Stimulated activated naive B cell treated with anti-CD40 and anti-IgM and Interleukin-4, amounts not matched to agents 10 μg/mL and 1 μg/mL and 100 μg/mL, for 72 hours (primary cell): ENCODE measurements at regions not wholly inside any gene's neighbourhood (a gene's known extent, or its start where the extent isn't known, plus 50 kb on each side); places are given as distances from the start of the nearest gene placed in this dataset.

Experiments used
- ATAC-seq, 2 donors: fragments of 150-1000 bp; cut with Tn5 transposase; replicated peaks; 2 replicates each; pipeline ENCODE4 v1.10.0; 2021; ENCODE audit warnings: moderate library complexity in 1 of 2
- DNase-seq: peaks from one replicate; pipeline ENCODE4 v3.0.0; 2021
- H3K27ac Mint-ChIP-seq: one replicate; pipeline ENCODE4 v1.8.0; 2022; ENCODE audit warnings: mild to moderate bottlenecking, mixed read lengths
- H3K27me3 Mint-ChIP-seq, 2 donors: one replicate each; pipeline ENCODE4 v1.8.0; 2022; ENCODE audit warnings: mixed read lengths in 2 of 2
- H3K36me3 Mint-ChIP-seq, 2 donors: one replicate each; pipeline ENCODE4 v1.8.0; 2022; ENCODE audit warnings: mixed read lengths in 2 of 2, mild to moderate bottlenecking in 1 of 2
- H3K4me1 Mint-ChIP-seq, 2 donors: one replicate each; pipeline ENCODE4 v1.8.0; 2022; ENCODE audit warnings: mixed read lengths in 2 of 2, mild to moderate bottlenecking in 1 of 2
- H3K4me3 Mint-ChIP-seq, 2 donors: one replicate each; pipeline ENCODE4 v1.8.0; 2022; ENCODE audit warnings: mild to moderate bottlenecking in 2 of 2, mixed read lengths in 2 of 2, moderate library complexity in 1 of 2
- H3K9me3 Mint-ChIP-seq, 2 donors: one replicate each; pipeline ENCODE4 v1.8.0; 2022; ENCODE audit warnings: mixed read lengths in 2 of 2, mild to moderate bottlenecking in 1 of 2

GRCh38 chr1:228911225-228912210 lies 176.2 kb downstream of the RHOU start:
- no peaks in the 10 kb centered on the region for H3K36me3 Mint-ChIP-seq
- ATAC-seq (no peak), DNase-seq (no peak)
- peaks cover 2 to 7% of the 10 kb centered on the region in 2 donors for H3K9me3 Mint-ChIP-seq
- no peaks in the 10 kb centered on the region for H3K4me1 Mint-ChIP-seq
- no peak overlapping the region for H3K27ac Mint-ChIP-seq
- H3K4me3 Mint-ChIP-seq, result no peak overlapping the region
- H3K27me3 Mint-ChIP-seq, result peaks cover 0 to 4% of the 10 kb centered on the region in 2 donors

GRCh38 chr1:228913626-228914414 lies 178.5 kb downstream of the RHOU start:
- no peak for ATAC-seq
- Mint-ChIP-seq H3K4me3 (no peak overlapping the region), H3K9me3 (peaks cover 2 to 7% of the 10 kb centered on the region in 2 donors), H3K27me3 (peaks cover 0 to 4% of the 10 kb centered on the region in 2 donors), H3K36me3 (no peaks in the 10 kb centered on the region), H3K27ac (no peak overlapping the region), H3K4me1 (no peaks in the 10 kb centered on the region)
- DNase-seq, result no peak

DNA sequence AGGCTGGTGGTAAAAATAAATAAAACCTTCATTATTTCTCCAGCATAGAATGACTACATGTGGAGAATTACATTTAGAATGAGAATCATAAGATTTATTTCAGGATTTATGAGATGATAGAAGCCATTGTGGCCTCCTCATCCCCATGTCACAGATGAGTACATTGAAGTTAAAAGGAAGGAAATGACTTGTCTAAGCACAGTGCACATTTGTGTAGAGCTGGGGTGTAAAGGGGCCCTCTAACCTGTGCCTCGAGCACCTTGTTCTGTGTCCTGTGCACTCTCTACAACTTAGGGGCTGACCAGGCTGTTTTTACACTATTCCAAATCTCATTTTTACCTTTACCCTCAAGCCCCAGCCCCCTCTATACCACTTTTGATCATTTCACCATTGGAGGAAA lies 179.4 kb downstream of the RHOU start:
- peaks cover 2 to 7% of the 10 kb centered on the region in 2 donors for H3K9me3 Mint-ChIP-seq
- no peaks in the 10 kb centered on the region for H3K4me1 Mint-ChIP-seq
- ATAC-seq, result no peak
- H3K27me3 Mint-ChIP-seq, result peaks cover 0 to 3% of the 10 kb centered on the region in 2 donors
- no peak for DNase-seq
- no peak overlapping the region for H3K27ac Mint-ChIP-seq
- H3K4me3 Mint-ChIP-seq, result no peak overlapping the region
- H3K36me3 Mint-ChIP-seq, result no peaks in the 10 kb centered on the region

DNA sequence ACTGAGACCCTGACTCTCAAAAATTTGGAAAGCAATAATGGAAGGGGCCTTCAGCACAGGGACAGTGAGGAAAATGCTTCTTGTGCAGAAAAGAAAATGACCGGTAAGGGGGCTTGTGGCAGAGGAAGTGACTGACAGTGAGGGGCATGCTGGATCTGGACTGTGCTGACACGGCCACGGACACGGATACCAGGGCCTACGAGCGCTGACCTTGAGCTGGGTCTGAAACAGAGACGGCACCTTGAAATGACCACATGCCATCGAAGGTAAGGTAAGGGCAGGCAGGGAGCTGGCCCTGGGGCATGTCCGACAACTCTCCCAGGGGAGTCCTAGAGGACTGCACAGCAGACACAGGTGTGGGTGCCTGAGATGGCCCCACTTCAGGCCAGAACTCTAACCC lies 182.1 kb downstream of the RHOU start:
- Mint-ChIP-seq H3K9me3 (peaks cover 2 to 4% of the 10 kb centered on the region in 2 donors), H3K36me3 (no peaks in the 10 kb centered on the region), H3K4me1 (no peaks in the 10 kb centered on the region), H3K27ac (no peak overlapping the region), H3K4me3 (no peak overlapping the region), H3K27me3 (no peaks in the 10 kb centered on the region)
- DNase-seq (no peak), ATAC-seq (no peak)

DNA sequence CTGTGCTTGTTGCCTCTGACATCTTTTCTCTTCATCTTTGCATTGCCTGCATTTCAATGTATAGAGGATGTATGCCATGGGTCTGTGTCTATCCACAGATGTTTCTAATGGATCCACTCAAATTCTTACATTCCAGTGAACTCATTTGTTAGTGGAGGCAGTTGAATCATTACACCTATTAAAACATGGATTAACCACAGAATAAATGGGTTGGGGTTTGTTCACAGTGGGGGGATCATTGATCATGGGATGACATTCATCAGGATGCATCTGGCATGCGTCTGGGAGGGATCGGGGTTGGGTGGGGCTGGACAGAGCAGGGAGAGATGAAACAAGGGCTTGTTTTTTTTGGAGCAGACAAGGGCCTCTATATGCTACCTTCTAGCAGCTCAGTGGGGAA lies 182.5 kb downstream of the RHOU start:
- Mint-ChIP-seq H3K9me3 (peaks cover 2 to 4% of the 10 kb centered on the region in 2 donors), H3K4me1 (no peaks in the 10 kb centered on the region), H3K4me3 (no peak overlapping the region), H3K36me3 (no peaks in the 10 kb centered on the region), H3K27ac (no peak overlapping the region), H3K27me3 (no peaks in the 10 kb centered on the region)
- DNase-seq (no peak), ATAC-seq (no peak)

GRCh38 chr1:228918335-228918734 lies 183.1 kb downstream of the RHOU start:
- ATAC-seq, result no peak
- Mint-ChIP-seq H3K36me3 (no peaks in the 10 kb centered on the region), H3K27me3 (no peaks in the 10 kb centered on the region), H3K9me3 (peaks cover 2 to 4% of the 10 kb centered on the region in 2 donors), H3K4me3 (no peak overlapping the region), H3K27ac (no peak overlapping the region), H3K4me1 (no peaks in the 10 kb centered on the region)
- no peak for DNase-seq

DNA sequence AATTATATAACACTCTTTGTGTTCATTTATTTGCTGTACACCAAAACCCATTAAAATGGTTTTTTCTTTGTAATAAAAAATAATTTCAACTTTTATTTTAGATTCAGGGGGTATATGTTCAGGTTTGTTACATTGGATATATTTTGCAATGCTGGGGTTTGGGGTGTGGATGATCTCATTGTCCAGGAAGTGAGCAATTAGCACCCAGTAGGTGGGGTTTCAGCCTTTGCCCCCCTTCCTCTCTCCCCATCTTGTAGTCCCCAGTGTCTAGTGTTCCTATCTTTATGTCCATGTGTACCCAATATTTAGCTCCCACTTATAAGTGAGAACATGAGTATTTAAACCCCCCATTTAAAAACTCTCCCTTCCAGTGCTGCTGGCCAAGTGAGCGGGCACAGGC lies 184.6 kb downstream of the RHOU start:
- Mint-ChIP-seq H3K27ac (no peak overlapping the region), H3K36me3 (no peaks in the 10 kb centered on the region), H3K4me1 (no peaks in the 10 kb centered on the region), H3K4me3 (no peak overlapping the region), H3K9me3 (peaks cover 2 to 4% of the 10 kb centered on the region in 2 donors), H3K27me3 (no peaks in the 10 kb centered on the region)
- ATAC-seq (no peak), DNase-seq (no peak)

DNA sequence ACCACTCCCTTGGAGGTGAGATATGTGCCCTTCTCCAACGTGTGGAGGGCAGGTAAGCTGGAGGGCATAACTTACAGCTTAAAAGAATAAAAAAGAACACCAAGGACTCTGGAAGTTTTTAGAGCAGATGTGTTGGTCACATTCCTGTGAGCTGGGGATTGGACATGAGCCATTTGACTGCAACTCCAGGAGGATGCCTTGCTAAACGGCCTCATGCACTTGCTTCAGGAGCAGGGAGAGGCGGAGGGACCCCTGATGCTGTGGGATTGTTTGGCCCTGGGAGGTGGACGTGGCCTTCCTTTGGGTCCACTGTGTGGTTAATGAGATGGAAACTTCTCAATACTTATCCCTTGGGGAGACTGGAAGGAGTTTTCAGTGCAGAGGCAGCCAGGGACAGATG lies 185.6 kb downstream of the RHOU start:
- Mint-ChIP-seq H3K27me3 (no peaks in the 10 kb centered on the region), H3K36me3 (no peaks in the 10 kb centered on the region), H3K4me1 (no peaks in the 10 kb centered on the region), H3K9me3 (peaks cover 3 to 6% of the 10 kb centered on the region in 2 donors), H3K27ac (no peak overlapping the region), H3K4me3 (no peak overlapping the region)
- DNase-seq (no peak), ATAC-seq (no peak)

DNA sequence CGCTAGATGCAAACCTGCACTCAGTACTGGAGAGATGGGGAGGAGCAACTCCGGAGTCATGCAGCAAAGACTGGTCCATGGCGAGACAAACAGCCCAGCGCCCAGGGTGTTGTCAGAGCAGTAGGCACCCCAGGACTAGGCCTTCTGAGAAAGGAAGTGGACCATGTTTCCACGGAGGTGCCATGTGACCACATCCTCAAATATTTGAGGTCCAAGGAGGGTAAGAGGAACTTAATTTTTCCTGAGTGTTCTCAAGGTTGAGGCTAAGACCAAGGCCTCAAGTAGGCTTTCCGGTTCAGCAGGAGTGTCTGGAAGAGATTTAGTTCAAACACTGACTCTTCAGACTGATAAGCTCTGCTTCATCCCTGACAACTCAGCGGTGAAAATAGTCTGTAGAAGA lies 186.2 kb downstream of the RHOU start:
- no peaks in the 10 kb centered on the region for H3K27me3 Mint-ChIP-seq
- H3K9me3 Mint-ChIP-seq, result peaks cover 0 to 4% of the 10 kb centered on the region in 2 donors
- H3K27ac Mint-ChIP-seq, result no peak overlapping the region
- ATAC-seq (no peak), DNase-seq (no peak)
- no peaks in the 10 kb centered on the region for H3K36me3 Mint-ChIP-seq
- H3K4me3 Mint-ChIP-seq, result no peak overlapping the region
- H3K4me1 Mint-ChIP-seq, result no peaks in the 10 kb centered on the region

DNA sequence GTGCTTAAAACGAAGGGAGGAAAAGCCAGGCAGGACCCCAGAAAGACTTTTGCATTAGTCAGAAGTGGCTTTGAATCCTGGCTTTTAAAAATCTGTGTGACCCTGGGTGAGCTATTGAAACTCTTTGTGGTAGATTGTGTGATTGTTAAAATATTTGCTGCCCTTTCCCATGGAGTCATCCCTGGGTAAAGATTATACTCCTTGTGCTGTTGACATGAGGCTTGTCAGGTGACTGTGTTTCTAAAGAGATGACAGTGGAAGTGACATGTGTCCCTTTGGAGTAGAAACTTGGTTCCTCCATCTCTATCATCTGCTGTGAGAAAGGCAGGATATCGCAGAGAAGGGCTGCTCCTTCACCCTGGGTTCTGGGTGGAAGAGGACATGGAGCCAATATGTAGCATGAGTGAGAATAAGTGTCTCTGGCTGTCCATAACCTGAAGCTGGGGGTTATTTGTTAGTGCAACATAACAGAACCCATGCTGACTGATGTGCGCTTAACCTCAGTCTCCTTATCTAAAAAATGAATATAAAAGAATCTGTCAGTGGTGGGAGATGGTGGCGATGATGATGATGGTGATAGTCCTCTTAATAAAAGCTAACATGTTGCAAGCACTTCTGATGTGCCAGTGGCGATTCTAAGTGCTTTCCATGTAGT lies 187.6 kb downstream of the RHOU start:
- Mint-ChIP-seq H3K27ac (no peak overlapping the region), H3K9me3 (peaks cover 0 to 4% of the 10 kb centered on the region in 2 donors), H3K36me3 (no peaks in the 10 kb centered on the region), H3K4me1 (no peaks in the 10 kb centered on the region), H3K4me3 (no peak overlapping the region), H3K27me3 (no peaks in the 10 kb centered on the region)
- ATAC-seq (no peak), DNase-seq (no peak)

DNA sequence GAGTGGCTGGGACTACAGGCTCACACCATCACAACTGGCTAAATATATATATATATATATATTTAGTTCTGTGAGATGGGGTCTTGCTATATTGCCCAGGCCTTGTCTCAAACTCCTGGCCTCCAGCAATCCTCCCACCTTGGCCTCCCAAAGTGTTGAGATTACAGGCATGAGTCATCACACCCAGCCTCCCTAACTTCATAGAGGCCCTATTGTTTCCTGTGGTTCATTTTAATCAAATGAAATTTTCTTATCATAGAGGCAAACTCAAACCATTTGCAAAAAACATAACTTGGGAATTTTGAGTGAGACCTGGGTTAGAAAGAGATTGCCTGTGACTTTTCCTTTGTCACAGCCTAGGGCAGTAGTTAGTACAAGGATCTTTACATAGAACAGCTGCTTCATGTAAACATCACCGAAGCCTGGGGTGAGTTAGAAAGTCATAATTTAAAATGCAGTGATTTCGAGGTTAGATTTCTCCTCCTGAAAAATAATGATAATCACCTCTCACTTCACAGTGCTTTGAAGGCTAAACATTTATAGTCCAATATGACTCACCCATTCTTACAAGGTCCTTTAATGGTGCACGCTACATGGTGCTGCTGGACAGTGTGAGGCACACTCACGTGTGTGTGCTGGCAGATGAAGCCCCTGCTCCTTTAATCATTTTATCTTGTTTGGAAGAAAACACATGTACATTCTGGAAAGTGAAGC lies 188.9 kb downstream of the RHOU start:
- H3K27me3 Mint-ChIP-seq, result no peaks in the 10 kb centered on the region
- DNase-seq (no peak), ATAC-seq (no peak)
- no peaks in the 10 kb centered on the region for H3K36me3 Mint-ChIP-seq
- peaks cover 0 to 5% of the 10 kb centered on the region in 2 donors for H3K9me3 Mint-ChIP-seq
- H3K27ac Mint-ChIP-seq, result no peak overlapping the region
- no peaks in the 10 kb centered on the region for H3K4me1 Mint-ChIP-seq
- H3K4me3 Mint-ChIP-seq, result no peak overlapping the region

GRCh38 chr1:228925691-228926090 lies 190.4 kb downstream of the RHOU start:
- Mint-ChIP-seq H3K27ac (no peak overlapping the region), H3K4me1 (no peaks in the 10 kb centered on the region), H3K27me3 (no peaks in the 10 kb centered on the region), H3K4me3 (no peak overlapping the region), H3K36me3 (no peaks in the 10 kb centered on the region), H3K9me3 (peaks cover 9 to 11% of the 10 kb centered on the region in 2 donors)
- ATAC-seq, result no peak
- DNase-seq, result no peak

GRCh38 chr1:228927421-228927820 lies 192.1 kb downstream of the RHOU start:
- Mint-ChIP-seq H3K4me3 (no peak overlapping the region), H3K36me3 (no peaks in the 10 kb centered on the region), H3K27me3 (no peaks in the 10 kb centered on the region), H3K9me3 (peaks cover 9 to 11% of the 10 kb centered on the region in 2 donors), H3K27ac (no peak overlapping the region), H3K4me1 (no peaks in the 10 kb centered on the region)
- no peak for ATAC-seq
- no peak for DNase-seq
